Heart left ventricle (tissue), 13 donors: ENCODE measurements at regions not wholly inside any gene's neighbourhood (a gene's known extent, or its start where the extent isn't known, plus 50 kb on each side); places are given as distances from the start of the nearest gene placed in this dataset.

Source experiments
- POLR2A ChIP-seq, 2 donors: fragments of 450-650 bp; IDR thresholded peaks; one replicate each; pipeline ENCODE4 v1.6.1; 2017; ENCODE audit warnings: antibody characterized with exemption in 2 of 2, mild to moderate bottlenecking in 2 of 2, moderate library complexity in 2 of 2
- TF ChIP-seq, protein P1 (sequence below), 12 donors: fragments of 200-600 bp; sonication (generic) in 4 of 12; IDR thresholded peaks; one replicate each; pipeline versions ENCODE4 v1.5.0 to v1.8.0; 2018 to 2022; ENCODE audit warnings: antibody characterized with exemption in 12 of 12, mild to moderate bottlenecking in 5 of 12
- donor health status: ischemic (EF 13 %, LVEDD 7.1; RV severe dilation, severe dysfunction).
- donor health status: DM: no; HTN: yes; CAD: no.
- donor health status: DM: no; HTN: no; CAD: no.
- donor health status: ischemic (EF 25% LVEDD 6.9; RV normal size, moderate dysfunction).
- donor health status: ischemic (EF 25% LVEDD 5.7; RV mildly dilated, moderate dysfunction).
- donor health status: ischemic (EF 35%, LVEDD 5.7; RV mildly dilated, moderate dysfunction).
- donor health status: nonischemic (EF 11% LVEDD 7.7; RV severe dilation, severe dysfunction).
- donor health status: DM: yes; HTN: yes; CAD: no.
- donor health status: PGD.
- donor health status: ischemic (EF 29% LVEDD 5.4; RV normal size, mild dysfunction).
- donor health status: nonischemic (EF 23%, LVEDD 6.1; RV moderate dilation, normal function).

DNA sequence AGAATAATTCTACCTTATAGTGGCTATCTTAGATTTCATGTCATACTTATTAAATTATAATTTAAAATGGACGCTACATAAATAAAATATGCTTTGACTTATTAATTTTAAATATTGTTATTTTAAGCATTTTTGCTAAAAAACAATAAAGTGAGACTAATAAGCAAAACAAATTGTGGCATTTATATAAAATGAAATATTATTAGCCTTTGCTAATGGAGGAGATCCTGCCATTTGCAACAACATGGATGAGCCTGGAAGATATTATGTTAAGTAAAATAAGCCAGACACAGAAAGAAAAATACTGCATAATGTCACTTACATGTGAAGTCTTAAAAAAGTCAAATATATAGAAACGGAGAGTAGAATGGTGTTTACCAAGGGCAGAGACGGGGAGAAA lies 54.8 kb upstream of the PIK3R4 start:
- TF ChIP-seq, protein P1, sequence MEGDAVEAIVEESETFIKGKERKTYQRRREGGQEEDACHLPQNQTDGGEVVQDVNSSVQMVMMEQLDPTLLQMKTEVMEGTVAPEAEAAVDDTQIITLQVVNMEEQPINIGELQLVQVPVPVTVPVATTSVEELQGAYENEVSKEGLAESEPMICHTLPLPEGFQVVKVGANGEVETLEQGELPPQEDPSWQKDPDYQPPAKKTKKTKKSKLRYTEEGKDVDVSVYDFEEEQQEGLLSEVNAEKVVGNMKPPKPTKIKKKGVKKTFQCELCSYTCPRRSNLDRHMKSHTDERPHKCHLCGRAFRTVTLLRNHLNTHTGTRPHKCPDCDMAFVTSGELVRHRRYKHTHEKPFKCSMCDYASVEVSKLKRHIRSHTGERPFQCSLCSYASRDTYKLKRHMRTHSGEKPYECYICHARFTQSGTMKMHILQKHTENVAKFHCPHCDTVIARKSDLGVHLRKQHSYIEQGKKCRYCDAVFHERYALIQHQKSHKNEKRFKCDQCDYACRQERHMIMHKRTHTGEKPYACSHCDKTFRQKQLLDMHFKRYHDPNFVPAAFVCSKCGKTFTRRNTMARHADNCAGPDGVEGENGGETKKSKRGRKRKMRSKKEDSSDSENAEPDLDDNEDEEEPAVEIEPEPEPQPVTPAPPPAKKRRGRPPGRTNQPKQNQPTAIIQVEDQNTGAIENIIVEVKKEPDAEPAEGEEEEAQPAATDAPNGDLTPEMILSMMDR (IDR thresholded peaks at IDR 0.05), result no peak
- TF ChIP-seq POLR2A (IDR thresholded peaks at IDR 0.05), result no peak
